ENCODE measurements at regions not wholly inside any gene's neighbourhood (a gene's known extent, or its start where the extent isn't known, plus 50 kb on each side); places are given as distances from the start of the nearest gene placed in this dataset.

- Histone ChIP-seq H3K36me3 (replicated peaks in 1 of 2; ENCODE audit: control extremely low read depth in 1 of 2, control insufficient read depth in 1 of 2, extremely low read depth in 1 of 2, insufficient read depth in 2 of 2, low read length in 1 of 2) (no peaks in the 10 kb centered on the region), H3K4me1 (ENCODE audit: control insufficient read depth in 2 of 2, insufficient read depth in 2 of 2, low read length in 2 of 2) (no peaks in the 10 kb centered on the region), H3K9ac (ENCODE audit: low read length) (no peak overlapping the region), H2AFZ (ENCODE audit: insufficient read depth, low read depth, low read length, poor library complexity, severe bottlenecking) (no peak overlapping the region), H4K20me1 (ENCODE audit: control insufficient read depth, insufficient read depth, low read length, poor library complexity, severe bottlenecking) (no peaks in the 10 kb centered on the region), H3K4me3 (ENCODE audit: control extremely low read depth in 1 of 5, extremely low read depth in 1 of 5, insufficient read depth in 1 of 5, low read depth in 2 of 5, low read length in 4 of 5) (no peak overlapping the region), H3K79me2 (ENCODE audit: control insufficient read depth, insufficient read depth, low read length) (no peaks in the 10 kb centered on the region), H3K9me3 (ENCODE audit: control extremely low read depth in 1 of 3, control insufficient read depth in 2 of 3, insufficient read depth in 1 of 3, low read length in 2 of 3) (no peaks in the 10 kb centered on the region), H3K27ac (ENCODE audit: low read length in 2 of 2) (no peak overlapping the region), H3K27me3 (replicated peaks in 1 of 4; ENCODE audit: control extremely low read depth in 1 of 4, control insufficient read depth in 3 of 4, insufficient read depth in 4 of 4, low read length in 3 of 4) (no peaks in the 10 kb centered on the region), H3K4me2 (replicated peaks; ENCODE audit: low read depth, low read length, poor library complexity, severe bottlenecking) (no peak overlapping the region)
- no peak overlapping the region for H3K4me3 Mint-ChIP-seq
- DNase-seq (no peak), ATAC-seq (ENCODE audit: low read depth) (no peak)
- peaks cover 8% of the 10 kb centered on the region for H3K27me3 Mint-ChIP-seq
- intact Hi-C loops (cut with micrococcal nuclease), result no loop called here
- CTCF ChIA-PET, result no interaction called here
- H3K4me1 Mint-ChIP-seq, result no peaks in the 10 kb centered on the region
- no peak overlapping the region for H3K27ac Mint-ChIP-seq
- TF ChIP-seq EZH2 (IDR thresholded peaks at IDR 0.05; ENCODE audit: borderline replicate concordance, insufficient read depth, low read depth, low read length, poor library complexity, severe bottlenecking) (no peak), CTCF (IDR thresholded peaks at IDR 0.05) (no peak)
- POLR2A ChIA-PET, result no interaction called here
- no CpG with 5 or more reads among the region's 2 CpGs for WGBS (ENCODE audit: insufficient coverage)
- H3K9me3 Mint-ChIP-seq (ENCODE audit: insufficient read depth), result no peaks in the 10 kb centered on the region
Measured at GRCh38 chr6:54044059-54044458, 67.2 kb upstream of the MLIP start.

- Histone ChIP-seq H4K20me1 (ENCODE audit: control insufficient read depth, insufficient read depth, low read length, poor library complexity, severe bottlenecking) (no peaks in the 10 kb centered on the region), H3K9ac (ENCODE audit: low read length) (no peak overlapping the region), H2AFZ (ENCODE audit: insufficient read depth, low read depth, low read length, poor library complexity, severe bottlenecking) (no peak overlapping the region), H3K4me3 (ENCODE audit: control extremely low read depth in 1 of 5, extremely low read depth in 1 of 5, insufficient read depth in 1 of 5, low read depth in 2 of 5, low read length in 4 of 5) (no peak overlapping the region), H3K4me1 (ENCODE audit: control insufficient read depth in 2 of 2, insufficient read depth in 2 of 2, low read length in 2 of 2) (no peaks in the 10 kb centered on the region), H3K27me3 (replicated peaks in 1 of 4; ENCODE audit: control extremely low read depth in 1 of 4, control insufficient read depth in 3 of 4, insufficient read depth in 4 of 4, low read length in 3 of 4) (no peaks in the 10 kb centered on the region), H3K27ac (ENCODE audit: low read length in 2 of 2) (no peak overlapping the region), H3K4me2 (replicated peaks; ENCODE audit: low read depth, low read length, poor library complexity, severe bottlenecking) (no peak overlapping the region), H3K9me3 (ENCODE audit: control extremely low read depth in 1 of 3, control insufficient read depth in 2 of 3, insufficient read depth in 1 of 3, low read length in 2 of 3) (no peaks in the 10 kb centered on the region), H3K36me3 (replicated peaks in 1 of 2; ENCODE audit: control extremely low read depth in 1 of 2, control insufficient read depth in 1 of 2, extremely low read depth in 1 of 2, insufficient read depth in 2 of 2, low read length in 1 of 2) (no peaks in the 10 kb centered on the region), H3K79me2 (ENCODE audit: control insufficient read depth, insufficient read depth, low read length) (no peaks in the 10 kb centered on the region)
- no peak overlapping the region for H3K27ac Mint-ChIP-seq
- ChIA-PET CTCF (no interaction called here), POLR2A (no interaction called here)
- ATAC-seq (ENCODE audit: low read depth) (no peak), DNase-seq (no peak)
- H3K27me3 Mint-ChIP-seq, result no peaks in the 10 kb centered on the region
- H3K9me3 Mint-ChIP-seq (ENCODE audit: insufficient read depth), result no peaks in the 10 kb centered on the region
- H3K4me3 Mint-ChIP-seq, result no peak overlapping the region
- TF ChIP-seq EZH2 (IDR thresholded peaks at IDR 0.05; ENCODE audit: borderline replicate concordance, insufficient read depth, low read depth, low read length, poor library complexity, severe bottlenecking) (no peak), CTCF (IDR thresholded peaks at IDR 0.05) (no peak)
- intact Hi-C loops (cut with micrococcal nuclease), result no loop called here
- no peaks in the 10 kb centered on the region for H3K4me1 Mint-ChIP-seq
Measured at GRCh38 chr6:54048782-54049181, 62.5 kb upstream of the MLIP start.

All from B cell (primary cell).